22Rv1 (cell line): ENCODE measurements at regions not wholly inside any gene's neighbourhood (a gene's known extent, or its start where the extent isn't known, plus 50 kb on each side); places are given as distances from the start of the nearest gene placed in this dataset.

ENCODE experiments used
- CTCF ChIP-seq: fragments of 450-650 bp; IDR thresholded peaks from 2 replicates; pipeline ENCODE4 v1.5.1; 2017; ENCODE audit warnings: mild to moderate bottlenecking
- ZFX ChIP-seq: fragments of 450-650 bp; IDR thresholded peaks from 2 replicates; pipeline ENCODE4 v1.6.1; 2017; ENCODE audit warnings: antibody characterized with exemption, borderline replicate concordance

- TF ChIP-seq CTCF (no peak), ZFX (no peak)
Measured at GRCh38 chr4:148812101-148812500, 369.9 kb upstream of the NR3C2 start.
